Fibroblast of villous mesenchyme (primary cell): ENCODE measurements at regions not wholly inside any gene's neighbourhood (a gene's known extent, or its start where the extent isn't known, plus 50 kb on each side); places are given as distances from the start of the nearest gene placed in this dataset.

Experiments used
- DNase-seq: peaks from one replicate; pipeline ENCODE4 v3.0.0-alpha.2; 2010; ENCODE audit warnings: low read depth
- H3K4me3 ChIP-seq: 2 replicates; pipeline ENCODE4 v1.5.1; 2011; ENCODE audit warnings: low read depth, mild to moderate bottlenecking, low read length
- CTCF ChIP-seq: IDR thresholded peaks from 2 replicates; pipeline ENCODE4 v1.5.1; 2012; ENCODE audit warnings: low read depth, mild to moderate bottlenecking, low read length; ENCODE audit not compliant: insufficient read depth

- no peak for TF ChIP-seq CTCF
- H3K4me3 ChIP-seq: no peak overlapping the region
- peak; percentile 68 for DNase-seq
These were observed 241.4 kb upstream of the JUN start for GRCh38 chr1:59025201-59025600.

GRCh38 chr1:59025898-59026426 is 242.1 kb upstream of the JUN start:
- no peak for DNase-seq
- no peak overlapping the region for H3K4me3 ChIP-seq

GRCh38 chr1:59026472-59026948 is 242.7 kb upstream of the JUN start:
- peak; percentile 66 for DNase-seq
- no peak overlapping the region for H3K4me3 ChIP-seq
- TF ChIP-seq CTCF: no peak

More at GRCh38 chr1:59025898-59026426, 242.1 kb upstream of the JUN start:
- no peak for TF ChIP-seq CTCF

- no peak overlapping the region for H3K4me3 ChIP-seq
- TF ChIP-seq CTCF: no peak
- no peak for DNase-seq
These were observed 243.3 kb upstream of the JUN start for GRCh38 chr1:59027177-59027576.

- no peak for DNase-seq
- no peak overlapping the region for H3K4me3 ChIP-seq
- no peak for TF ChIP-seq CTCF
These were observed 244.2 kb upstream of the JUN start for GRCh38 chr1:59028048-59028447.

GRCh38 chr1:59029411-59030167 is 245.7 kb upstream of the JUN start:
- H3K4me3 ChIP-seq: no peak overlapping the region
- no peak for TF ChIP-seq CTCF
- peak; percentile 48 for DNase-seq

- no peak overlapping the region for H3K4me3 ChIP-seq
- no peak for DNase-seq
- TF ChIP-seq CTCF: no peak
These were observed 248.4 kb upstream of the JUN start for GRCh38 chr1:59032228-59032627.
